A673 (cell line): ENCODE measurements at regions not wholly inside any gene's neighbourhood (a gene's known extent, or its start where the extent isn't known, plus 50 kb on each side); places are given as distances from the start of the nearest gene placed in this dataset.
A peak's percentile ranks its signal among the peaks of the same experiment; 100 is the strongest.

Source experiments
- BruUV-seq: library from RNA; stranded (reverse); fragments of 400-500 nt; replicated peaks from 2 replicates; lab custom pipeline; 2021; lab: Mats Ljungman, UMichigan
- CTCF ChIA-PET: fragments of 300-600 bp; sonication (Branson Sonifier 250); formaldehyde crosslinking; loops from one replicate; lab custom pipeline; 2022; ENCODE audit warnings: antibody characterized with exemption; lab: Charles Lee
- POLR2A ChIA-PET: fragments of 300-600 bp; sonication (Branson Sonifier 250); formaldehyde crosslinking; loops from one replicate; lab custom pipeline; 2022; ENCODE audit warnings: antibody characterized with exemption; ENCODE audit not compliant: low non-redundant PET; lab: Charles Lee
- DNase-seq: peaks from one replicate; pipeline ENCODE4 v3.0.0-alpha.2; 2015; ENCODE audit warnings: low spot score
- H3K27ac ChIP-seq: fragments of 200-600 bp; sonication (generic); 2 replicates; pipeline ENCODE4 v1.5.1; 2016; ENCODE audit warnings: mixed run types, low read depth, mild to moderate bottlenecking, mixed read lengths, antibody characterized with exemption, low read length; ENCODE audit not compliant: poor library complexity, severe bottlenecking
- H3K27me3 ChIP-seq: fragments of 200-600 bp; sonication (generic); replicated peaks from 2 replicates; pipeline ENCODE4 v1.6.1; 2017; ENCODE audit warnings: mixed run types, low read depth, mild to moderate bottlenecking, mixed read lengths, antibody characterized with exemption, low read length; ENCODE audit not compliant: insufficient read depth, poor library complexity
- H3K36me3 ChIP-seq: fragments of 200-600 bp; sonication (generic); 2 replicates; pipeline ENCODE4 v1.6.1; 2016; ENCODE audit warnings: mixed run types, mild to moderate bottlenecking, mixed read lengths, antibody characterized with exemption, low read length; ENCODE audit not compliant: insufficient read depth, poor library complexity, severe bottlenecking
- H3K4me1 ChIP-seq: fragments of 200-600 bp; sonication (generic); 2 replicates; pipeline ENCODE4 v1.6.1; 2017; ENCODE audit warnings: mixed run types, mild to moderate bottlenecking, mixed read lengths, antibody characterized with exemption, low read length; ENCODE audit not compliant: insufficient read depth, poor library complexity, severe bottlenecking
- H3K4me3 ChIP-seq: fragments of 200-600 bp; sonication (generic); 2 replicates; pipeline ENCODE4 v1.5.1; 2016; ENCODE audit warnings: low read depth, mixed run types, mild to moderate bottlenecking, mixed read lengths, low read length; ENCODE audit not compliant: poor library complexity, severe bottlenecking
- H3K9me3 ChIP-seq: fragments of 200-600 bp; sonication (generic); 2 replicates; pipeline ENCODE4 v1.6.1; 2016; ENCODE audit warnings: mixed run types, low read depth, mild to moderate bottlenecking, mixed read lengths, antibody characterized with exemption, low read length; ENCODE audit not compliant: poor library complexity, severe bottlenecking
- CTCF ChIP-seq: fragments of 300-800, 200-600 bp; sonication (generic); conservative IDR thresholded peaks from 2 replicates; pipeline ENCODE4 v1.5.1; 2017; ENCODE audit warnings: low read depth, mild to moderate bottlenecking, antibody characterized with exemption, low read length, moderate library complexity, mixed read lengths
- EZH2 ChIP-seq: fragments of 200-600 bp; sonication (generic); IDR thresholded peaks from 2 replicates; pipeline ENCODE4 v1.6.1; 2017; ENCODE audit warnings: borderline replicate concordance, low read depth, mild to moderate bottlenecking, mixed read lengths, antibody characterized with exemption, low read length; ENCODE audit not compliant: poor library complexity, severe bottlenecking
- intact Hi-C: fragments of 100-400 bp; cut with micrococcal nuclease; formaldehyde crosslinking; loops from one replicate; pipeline ENCODE4 v1.10.0; 2022; ENCODE audit not compliant: unreplicated experiment

GRCh38 chr4:127425202-127425845, 207.4 kb upstream of the INTU start:
- CTCF ChIA-PET: no interaction called here
- no TSS peak for BruUV-seq
- no peaks in the 10 kb centered on the region for H3K27me3 ChIP-seq
- no peaks in the 10 kb centered on the region for H3K4me1 ChIP-seq
- no peak overlapping the region for H3K27ac ChIP-seq
- POLR2A ChIA-PET: no interaction called here
- no peaks in the 10 kb centered on the region for H3K36me3 ChIP-seq
- DNase-seq: no peak
- H3K9me3 ChIP-seq: no peaks in the 10 kb centered on the region
- intact Hi-C loops: no loop called here
- TF ChIP-seq CTCF (no peak), EZH2 (no peak)
- no peak overlapping the region for H3K4me3 ChIP-seq

DNA sequence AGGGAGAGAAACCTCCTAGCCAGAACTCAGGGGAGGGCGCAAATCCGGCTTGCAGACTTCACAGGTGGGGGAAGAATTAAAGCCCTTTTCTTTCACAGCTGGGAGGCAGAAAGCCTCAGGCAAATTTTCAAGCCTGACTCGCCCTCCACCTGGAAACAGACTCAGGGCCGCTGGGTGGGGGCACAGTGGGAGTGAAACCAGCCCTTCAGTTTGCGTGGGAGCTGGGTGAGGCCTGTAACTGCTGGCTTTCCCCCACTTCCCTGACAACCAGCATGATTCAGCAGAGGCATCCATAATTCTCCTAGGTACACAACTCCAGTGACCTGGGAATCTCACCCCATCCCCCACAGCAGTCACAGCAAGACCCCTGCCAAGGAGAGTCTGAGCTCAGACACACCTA, 206.9 kb upstream of the INTU start:
- Histone ChIP-seq H3K9me3 (no peaks in the 10 kb centered on the region), H3K4me1 (no peaks in the 10 kb centered on the region), H3K36me3 (no peaks in the 10 kb centered on the region), H3K27me3 (no peaks in the 10 kb centered on the region), H3K27ac (no peak overlapping the region), H3K4me3 (no peak overlapping the region)
- no TSS peak for BruUV-seq
- no peak for DNase-seq
- intact Hi-C loops: no loop called here
- CTCF ChIA-PET: no interaction called here
- POLR2A ChIA-PET: no interaction called here
- TF ChIP-seq EZH2: no peak
- no peak for TF ChIP-seq CTCF

- TF ChIP-seq CTCF (no peak), EZH2 (no peak)
- Histone ChIP-seq H3K4me3 (no peak overlapping the region), H3K36me3 (no peaks in the 10 kb centered on the region), H3K27ac (no peak overlapping the region), H3K9me3 (no peaks in the 10 kb centered on the region), H3K4me1 (no peaks in the 10 kb centered on the region), H3K27me3 (no peaks in the 10 kb centered on the region)
- intact Hi-C loops: no loop called here
- no TSS peak for BruUV-seq
- peak; percentile 3 for DNase-seq
- ChIA-PET POLR2A (no interaction called here), CTCF (no interaction called here)
Observed at GRCh38 chr4:127441571-127441970, 191.2 kb upstream of the INTU start.
